ENCODE measurements at regions not wholly inside any gene's neighbourhood (a gene's known extent, or its start where the extent isn't known, plus 50 kb on each side); places are given as distances from the start of the nearest gene placed in this dataset.
"Not testable (repeated sequence)": the region's sequence is repeated elsewhere in the genome, so short reads cannot be mapped to it uniquely, and the experiment has no call there.

DNA sequence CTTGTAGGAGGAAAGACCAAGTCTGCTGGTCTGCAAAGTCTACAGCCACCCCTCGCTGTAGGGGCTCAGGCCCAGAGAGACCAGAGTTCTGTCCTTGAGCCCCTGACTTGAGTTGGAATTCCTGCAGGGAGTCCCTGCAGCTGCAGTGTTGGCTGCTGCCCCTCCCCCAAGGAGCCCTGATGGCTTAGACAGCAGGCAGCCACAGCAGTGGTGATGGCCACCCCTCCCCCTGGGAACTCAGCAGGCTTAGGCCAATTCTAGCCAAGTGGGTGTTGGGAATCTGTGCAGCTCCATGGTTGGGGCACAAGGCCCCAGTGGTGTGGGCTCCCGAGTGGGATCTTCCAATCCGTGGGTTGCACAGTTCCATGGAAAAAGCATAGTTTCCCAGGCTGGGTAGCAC is 345.4 kb downstream of the CD109 start:
- no peak overlapping the region for H3K9ac ChIP-seq (ENCODE audit: low read depth in 1 of 3, low read length in 3 of 3)
- no peaks in the 10 kb centered on the region for H3K4me1 ChIP-seq (ENCODE audit: control insufficient read depth in 3 of 3, insufficient read depth in 3 of 3, low read length in 3 of 3)
- H3K9me3 ChIP-seq (ENCODE audit: control insufficient read depth in 3 of 3, low read length in 3 of 3) = no peaks in the 10 kb centered on the region
- no peaks in the 10 kb centered on the region for H3K27me3 ChIP-seq (ENCODE audit: control insufficient read depth in 3 of 3, insufficient read depth in 3 of 3, low read length in 3 of 3)
- no peak overlapping the region for H3K4me3 ChIP-seq (ENCODE audit: low read length in 3 of 3)
- no peaks in the 10 kb centered on the region for H3K36me3 ChIP-seq (ENCODE audit: control insufficient read depth in 3 of 3, insufficient read depth in 3 of 3, low read length in 3 of 3)
- H3K27ac ChIP-seq (ENCODE audit: low read depth, low read length) = no peak overlapping the region

- Histone ChIP-seq H3K9ac (ENCODE audit: low read depth in 1 of 3, low read length in 3 of 3) (no peak overlapping the region), H3K4me1 (ENCODE audit: control insufficient read depth in 3 of 3, insufficient read depth in 3 of 3, low read length in 3 of 3) (no peaks in the 10 kb centered on the region), H3K36me3 (ENCODE audit: control insufficient read depth in 3 of 3, insufficient read depth in 3 of 3, low read length in 3 of 3) (no peaks in the 10 kb centered on the region), H3K9me3 (ENCODE audit: control insufficient read depth in 3 of 3, low read length in 3 of 3) (peaks cover 0 to 2% (median 0%) of the 10 kb centered on the region in 3 donors), H3K27me3 (ENCODE audit: control insufficient read depth in 3 of 3, insufficient read depth in 3 of 3, low read length in 3 of 3) (no peaks in the 10 kb centered on the region), H3K27ac (ENCODE audit: low read depth, low read length) (no peak overlapping the region), H3K4me3 (ENCODE audit: low read length in 3 of 3) (no peak overlapping the region)
Observed at GRCh38 chr6:74018825-74019224, 322.8 kb downstream of the CD109 start.

DNA sequence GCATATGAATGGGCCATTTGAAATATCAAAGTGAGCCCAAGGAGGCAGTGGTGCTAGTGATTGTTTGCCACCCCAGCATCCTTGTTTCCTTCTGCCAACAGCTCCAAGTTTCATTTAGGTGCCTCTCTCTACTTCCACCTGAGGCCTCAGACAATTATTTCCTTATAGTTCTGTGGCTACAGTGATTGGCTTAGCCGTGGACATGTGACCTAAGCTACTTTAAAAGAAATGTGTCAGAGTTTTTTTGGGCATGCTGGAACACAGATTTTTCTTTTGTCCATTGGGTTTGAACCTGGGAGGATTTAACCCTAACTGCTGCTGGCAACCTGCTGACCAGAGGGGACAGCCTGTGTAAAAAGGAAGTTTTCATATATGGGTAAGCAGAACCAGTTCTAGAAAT is 319.4 kb downstream of the CD109 start:
- no peaks in the 10 kb centered on the region for H3K4me1 ChIP-seq (ENCODE audit: control insufficient read depth in 3 of 3, insufficient read depth in 3 of 3, low read length in 3 of 3)
- H3K9me3 ChIP-seq (ENCODE audit: control insufficient read depth in 3 of 3, low read length in 3 of 3) = peaks cover 0 to under 1% (median 0%) of the 10 kb centered on the region in 3 donors
- H3K4me3 ChIP-seq (ENCODE audit: low read length in 3 of 3) = no peak overlapping the region
- no peaks in the 10 kb centered on the region for H3K36me3 ChIP-seq (ENCODE audit: control insufficient read depth in 3 of 3, insufficient read depth in 3 of 3, low read length in 3 of 3)
- H3K27ac ChIP-seq (ENCODE audit: low read depth, low read length) = no peak overlapping the region
- no peaks in the 10 kb centered on the region for H3K27me3 ChIP-seq (ENCODE audit: control insufficient read depth in 3 of 3, insufficient read depth in 3 of 3, low read length in 3 of 3)
- H3K9ac ChIP-seq (ENCODE audit: low read depth in 1 of 3, low read length in 3 of 3) = no peak overlapping the region

DNA sequence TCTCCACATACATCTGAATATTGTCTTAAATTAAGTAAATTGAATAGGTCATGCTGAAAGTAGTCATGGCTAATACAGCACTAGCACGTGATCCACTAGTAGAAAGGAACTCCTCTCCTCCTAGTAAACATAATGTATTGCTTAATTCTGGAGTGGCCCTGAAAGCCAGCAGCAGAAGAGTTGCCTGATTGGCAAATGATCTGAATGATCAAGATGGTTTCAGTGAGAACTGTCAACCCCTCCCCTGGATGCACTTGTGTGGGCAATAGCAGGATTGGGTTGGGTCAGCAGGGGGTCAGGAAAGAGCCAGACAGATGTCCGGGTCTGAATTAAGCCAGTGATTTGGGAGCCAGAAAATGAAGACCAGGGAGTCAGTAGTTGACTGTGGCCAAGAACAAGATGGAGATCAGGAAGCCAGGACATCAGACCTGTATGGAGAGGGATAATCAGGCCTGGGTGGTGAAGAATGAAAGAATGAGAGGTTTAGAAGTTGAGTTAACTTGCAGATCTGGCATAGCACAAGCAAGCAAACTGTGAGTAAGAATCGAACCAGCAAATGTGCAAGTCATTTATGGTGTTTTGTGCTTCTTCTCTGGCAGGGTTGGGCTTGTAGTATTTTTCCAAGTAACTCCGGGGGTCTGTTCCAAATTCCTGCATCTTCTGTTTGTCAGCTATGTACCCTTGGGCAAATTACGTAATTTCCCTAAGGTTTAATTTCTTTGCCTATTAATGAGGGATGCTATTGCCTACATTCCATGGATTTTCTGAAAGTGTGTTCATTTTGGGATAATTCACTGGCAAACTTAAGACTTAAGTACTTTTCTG is 304.9 kb downstream of the CD109 start:
- Histone ChIP-seq H3K9ac (ENCODE audit: low read depth in 1 of 3, low read length in 3 of 3) (no peak overlapping the region), H3K27me3 (ENCODE audit: control insufficient read depth in 3 of 3, insufficient read depth in 3 of 3, low read length in 3 of 3) (no peaks in the 10 kb centered on the region), H3K27ac (ENCODE audit: low read depth, low read length) (no peak overlapping the region), H3K4me1 (ENCODE audit: control insufficient read depth in 3 of 3, insufficient read depth in 3 of 3, low read length in 3 of 3) (no peaks in the 10 kb centered on the region), H3K9me3 (ENCODE audit: control insufficient read depth in 3 of 3, low read length in 3 of 3) (peaks cover 0 to under 1% (median 0%) of the 10 kb centered on the region in 3 donors), H3K4me3 (ENCODE audit: low read length in 3 of 3) (no peak overlapping the region), H3K36me3 (ENCODE audit: control insufficient read depth in 3 of 3, insufficient read depth in 3 of 3, low read length in 3 of 3) (no peaks in the 10 kb centered on the region)

GRCh38 chr6:73990609-73991238 is 294.7 kb downstream of the CD109 start:
- not testable (repeated sequence) for H3K27ac ChIP-seq (ENCODE audit: low read depth, low read length); H3K36me3 ChIP-seq (ENCODE audit: control insufficient read depth in 3 of 3, insufficient read depth in 3 of 3, low read length in 3 of 3); H3K4me1 ChIP-seq (ENCODE audit: control insufficient read depth in 3 of 3, insufficient read depth in 3 of 3, low read length in 3 of 3); H3K9me3 ChIP-seq (ENCODE audit: control insufficient read depth in 3 of 3, low read length in 3 of 3); H3K4me3 ChIP-seq (ENCODE audit: low read length in 3 of 3); H3K27me3 ChIP-seq (ENCODE audit: control insufficient read depth in 3 of 3, insufficient read depth in 3 of 3, low read length in 3 of 3); H3K9ac ChIP-seq (ENCODE audit: low read depth in 1 of 3, low read length in 3 of 3)

- no peaks in the 10 kb centered on the region for H3K9me3 ChIP-seq (ENCODE audit: control insufficient read depth in 3 of 3, low read length in 3 of 3)
- no peak overlapping the region for H3K9ac ChIP-seq (ENCODE audit: low read depth in 1 of 3, low read length in 3 of 3)
- H3K4me1 ChIP-seq (ENCODE audit: control insufficient read depth in 3 of 3, insufficient read depth in 3 of 3, low read length in 3 of 3) = no peaks in the 10 kb centered on the region
- no peaks in the 10 kb centered on the region for H3K36me3 ChIP-seq (ENCODE audit: control insufficient read depth in 3 of 3, insufficient read depth in 3 of 3, low read length in 3 of 3)
- no peak overlapping the region for H3K4me3 ChIP-seq (ENCODE audit: low read length in 3 of 3)
- H3K27ac ChIP-seq (ENCODE audit: low read depth, low read length) = no peak overlapping the region
- no peaks in the 10 kb centered on the region for H3K27me3 ChIP-seq (ENCODE audit: control insufficient read depth in 3 of 3, insufficient read depth in 3 of 3, low read length in 3 of 3)
Observed at GRCh38 chr6:73989428-73989827, 293.4 kb downstream of the CD109 start.

GRCh38 chr6:73985891-73986290 is 289.9 kb downstream of the CD109 start:
- H3K4me3 ChIP-seq (ENCODE audit: low read length in 3 of 3) = no peak overlapping the region
- H3K4me1 ChIP-seq (ENCODE audit: control insufficient read depth in 3 of 3, insufficient read depth in 3 of 3, low read length in 3 of 3) = no peaks in the 10 kb centered on the region
- H3K27me3 ChIP-seq (ENCODE audit: control insufficient read depth in 3 of 3, insufficient read depth in 3 of 3, low read length in 3 of 3) = no peaks in the 10 kb centered on the region
- no peaks in the 10 kb centered on the region for H3K9me3 ChIP-seq (ENCODE audit: control insufficient read depth in 3 of 3, low read length in 3 of 3)
- H3K36me3 ChIP-seq (ENCODE audit: control insufficient read depth in 3 of 3, insufficient read depth in 3 of 3, low read length in 3 of 3) = no peaks in the 10 kb centered on the region
- no peak overlapping the region for H3K9ac ChIP-seq (ENCODE audit: low read depth in 1 of 3, low read length in 3 of 3)
- H3K27ac ChIP-seq (ENCODE audit: low read depth, low read length) = no peak overlapping the region

GRCh38 chr6:73984571-73985210 is 288.7 kb downstream of the CD109 start:
- no peak overlapping the region for H3K4me3 ChIP-seq (ENCODE audit: low read length in 3 of 3)
- H3K4me1 ChIP-seq (ENCODE audit: control insufficient read depth in 3 of 3, insufficient read depth in 3 of 3, low read length in 3 of 3) = no peaks in the 10 kb centered on the region
- H3K9ac ChIP-seq (ENCODE audit: low read depth in 1 of 3, low read length in 3 of 3) = no peak overlapping the region
- no peaks in the 10 kb centered on the region for H3K9me3 ChIP-seq (ENCODE audit: control insufficient read depth in 3 of 3, low read length in 3 of 3)
- H3K27me3 ChIP-seq (ENCODE audit: control insufficient read depth in 3 of 3, insufficient read depth in 3 of 3, low read length in 3 of 3) = no peaks in the 10 kb centered on the region
- H3K36me3 ChIP-seq (ENCODE audit: control insufficient read depth in 3 of 3, insufficient read depth in 3 of 3, low read length in 3 of 3) = no peaks in the 10 kb centered on the region
- H3K27ac ChIP-seq (ENCODE audit: low read depth, low read length) = no peak overlapping the region

GRCh38 chr6:73983367-73983766 is 287.4 kb downstream of the CD109 start:
- H3K27me3 ChIP-seq (ENCODE audit: control insufficient read depth in 3 of 3, insufficient read depth in 3 of 3, low read length in 3 of 3) = no peaks in the 10 kb centered on the region

GRCh38 chr6:73980096-73980495 is 284.1 kb downstream of the CD109 start:
- Histone ChIP-seq H3K36me3 (ENCODE audit: control insufficient read depth in 3 of 3, insufficient read depth in 3 of 3, low read length in 3 of 3) (no peaks in the 10 kb centered on the region), H3K9ac (ENCODE audit: low read depth in 1 of 3, low read length in 3 of 3) (no peak overlapping the region), H3K27ac (ENCODE audit: low read depth, low read length) (no peak overlapping the region), H3K27me3 (ENCODE audit: control insufficient read depth in 3 of 3, insufficient read depth in 3 of 3, low read length in 3 of 3) (no peaks in the 10 kb centered on the region), H3K9me3 (ENCODE audit: control insufficient read depth in 3 of 3, low read length in 3 of 3) (no peaks in the 10 kb centered on the region), H3K4me1 (ENCODE audit: control insufficient read depth in 3 of 3, insufficient read depth in 3 of 3, low read length in 3 of 3) (no peaks in the 10 kb centered on the region), H3K4me3 (ENCODE audit: low read length in 3 of 3) (no peak overlapping the region)

More at GRCh38 chr6:73983367-73983766, 287.4 kb downstream of the CD109 start:
- no peak overlapping the region for H3K9ac ChIP-seq (ENCODE audit: low read depth in 1 of 3, low read length in 3 of 3)
- no peak overlapping the region for H3K27ac ChIP-seq (ENCODE audit: low read depth, low read length)
- H3K4me1 ChIP-seq (ENCODE audit: control insufficient read depth in 3 of 3, insufficient read depth in 3 of 3, low read length in 3 of 3) = no peaks in the 10 kb centered on the region
- H3K36me3 ChIP-seq (ENCODE audit: control insufficient read depth in 3 of 3, insufficient read depth in 3 of 3, low read length in 3 of 3) = no peaks in the 10 kb centered on the region
- H3K9me3 ChIP-seq (ENCODE audit: control insufficient read depth in 3 of 3, low read length in 3 of 3) = no peaks in the 10 kb centered on the region
- no peak overlapping the region for H3K4me3 ChIP-seq (ENCODE audit: low read length in 3 of 3)

All from skeletal muscle tissue (tissue), 3 donors.